COLO829 (cell line): ENCODE measurements at regions not wholly inside any gene's neighbourhood (a gene's known extent, or its start where the extent isn't known, plus 50 kb on each side); places are given as distances from the start of the nearest gene placed in this dataset.

Experiments used
- DNase-seq: peaks from one replicate; pipeline ENCODE4 v3.0.0; 2012; ENCODE audit warnings: low spot score

DNA sequence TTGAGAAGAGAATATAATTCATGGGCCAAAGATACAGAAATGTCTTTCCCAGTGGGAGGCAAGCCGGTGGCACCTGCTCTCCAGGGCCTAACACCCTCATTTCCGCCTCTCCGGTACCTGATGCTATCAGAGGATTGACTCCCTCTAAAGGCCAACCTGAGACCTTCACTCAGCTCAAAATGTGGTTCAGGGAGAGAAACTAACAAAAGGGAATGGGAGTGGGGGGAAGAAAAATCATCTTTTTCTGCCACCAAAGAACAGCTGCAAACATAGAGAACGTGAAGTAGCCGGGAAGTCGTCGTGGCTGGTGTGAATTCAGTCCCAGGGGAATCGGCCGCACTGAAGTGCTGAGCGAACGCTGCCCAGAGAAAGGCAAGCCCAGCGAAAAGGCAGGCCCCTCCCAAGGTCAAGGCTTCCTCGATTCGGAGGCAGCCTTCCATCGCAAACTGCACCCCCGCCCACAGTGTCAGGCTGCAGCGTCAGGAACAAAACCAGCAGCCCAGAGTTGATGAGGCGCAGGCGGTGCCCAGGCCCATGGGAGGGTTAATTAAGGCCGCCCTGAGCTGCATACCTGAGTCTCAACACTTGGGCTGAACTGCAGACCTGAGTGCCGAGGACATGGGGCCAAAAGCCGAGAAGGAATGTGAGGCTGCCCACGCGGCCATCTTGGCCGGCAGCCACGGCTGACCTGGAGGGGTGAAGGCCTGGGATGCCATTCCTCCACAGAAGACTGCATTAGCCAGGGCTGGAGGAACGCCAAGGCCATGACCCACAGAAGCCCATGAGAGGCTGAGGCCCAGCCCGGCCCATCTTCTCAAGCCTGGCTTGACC lies 160.2 kb downstream of the PSMG1 start:
- DNase-seq: no peak

- DNase-seq: no peak
These were observed 160.8 kb downstream of the PSMG1 start for GRCh38 chr21:39022466-39022862.

- no peak for DNase-seq
These were observed 161.2 kb downstream of the PSMG1 start for GRCh38 chr21:39022035-39022434.

GRCh38 chr21:39021478-39021832 lies 161.8 kb downstream of the PSMG1 start:
- DNase-seq: no peak

DNA sequence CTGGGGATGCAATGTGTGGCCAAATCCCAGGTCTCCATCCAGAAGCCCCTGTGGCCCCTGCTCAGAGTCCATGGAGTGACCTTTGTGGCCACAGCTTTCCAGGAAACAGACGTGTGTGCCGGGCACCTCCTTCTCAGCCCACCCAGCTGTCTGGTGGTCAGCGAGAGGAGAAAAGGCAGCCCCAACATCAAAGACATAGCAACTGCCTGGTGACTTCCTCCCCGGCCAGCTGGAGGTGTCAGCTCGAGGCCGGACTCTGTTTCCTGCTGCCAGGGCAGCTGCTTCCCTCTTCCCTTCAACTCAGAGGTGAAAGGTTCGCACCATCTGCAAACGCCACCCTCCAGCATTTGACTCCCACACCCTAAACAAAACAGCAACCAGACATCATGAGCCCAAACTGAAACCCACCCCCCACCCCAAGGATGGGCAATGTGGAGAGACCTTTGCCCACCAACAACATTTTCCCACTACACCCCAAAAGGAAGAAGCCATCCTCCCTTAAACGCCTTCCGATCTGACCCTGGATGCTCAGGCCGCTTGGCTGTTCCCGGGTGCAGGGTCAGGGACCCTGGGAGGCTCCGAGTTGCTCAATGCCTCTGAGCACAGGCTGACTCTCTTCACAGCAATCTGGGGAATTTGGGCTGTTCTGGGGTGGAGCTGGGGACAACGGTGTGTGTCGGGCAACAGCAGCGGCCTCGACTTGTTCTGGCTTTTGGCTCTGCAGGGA lies 162.3 kb downstream of the PSMG1 start:
- no peak for DNase-seq

DNA sequence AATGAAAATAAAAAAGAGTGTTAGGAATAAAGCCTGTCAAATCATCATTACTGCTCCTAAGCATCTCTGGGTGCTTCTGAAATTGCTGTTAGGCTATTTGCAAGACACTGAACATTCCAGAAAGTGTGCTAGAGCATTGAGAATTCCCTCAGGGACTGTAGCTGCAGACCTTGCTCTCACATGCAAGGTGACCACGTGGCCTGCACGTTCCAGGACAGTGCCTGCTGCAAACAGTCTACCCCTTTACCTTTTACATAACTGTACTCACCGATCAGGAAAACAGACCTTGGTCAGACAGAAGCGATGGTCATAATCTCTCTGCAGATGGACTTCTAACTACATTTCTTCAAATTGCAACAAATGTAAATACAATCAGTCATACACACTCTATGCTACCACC lies 164.5 kb downstream of the PSMG1 start:
- DNase-seq: no peak

DNA sequence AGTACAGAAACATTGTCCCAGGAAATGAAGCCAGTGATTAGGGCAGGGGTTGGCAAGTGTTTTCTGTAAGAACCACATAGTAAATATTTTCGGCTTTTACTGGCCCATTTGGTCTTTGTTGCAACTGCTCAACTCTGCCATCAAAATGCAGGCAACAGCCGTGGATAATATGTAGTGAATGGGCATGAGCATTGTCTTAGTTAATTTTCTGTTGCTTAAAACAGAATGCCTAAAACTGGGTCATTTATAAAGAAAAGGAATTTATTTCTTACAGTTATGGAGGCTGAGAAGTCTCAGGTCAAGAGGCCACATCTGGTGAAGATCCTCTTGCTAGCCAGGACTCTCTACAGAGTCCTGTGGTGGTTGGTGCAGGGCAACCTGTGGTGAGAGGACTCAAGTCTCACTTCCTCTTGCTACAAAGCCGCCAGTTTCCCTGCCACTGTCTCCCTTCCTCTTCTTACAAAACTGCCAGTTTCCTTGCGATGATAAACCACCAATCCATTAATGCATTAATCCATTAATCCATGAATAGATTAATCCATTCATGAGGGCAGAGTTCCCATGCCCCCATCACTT lies 166.4 kb downstream of the PSMG1 start:
- DNase-seq: no peak

GRCh38 chr21:39014747-39015146 lies 168.5 kb downstream of the PSMG1 start:
- peak; percentile 79 for DNase-seq

DNA sequence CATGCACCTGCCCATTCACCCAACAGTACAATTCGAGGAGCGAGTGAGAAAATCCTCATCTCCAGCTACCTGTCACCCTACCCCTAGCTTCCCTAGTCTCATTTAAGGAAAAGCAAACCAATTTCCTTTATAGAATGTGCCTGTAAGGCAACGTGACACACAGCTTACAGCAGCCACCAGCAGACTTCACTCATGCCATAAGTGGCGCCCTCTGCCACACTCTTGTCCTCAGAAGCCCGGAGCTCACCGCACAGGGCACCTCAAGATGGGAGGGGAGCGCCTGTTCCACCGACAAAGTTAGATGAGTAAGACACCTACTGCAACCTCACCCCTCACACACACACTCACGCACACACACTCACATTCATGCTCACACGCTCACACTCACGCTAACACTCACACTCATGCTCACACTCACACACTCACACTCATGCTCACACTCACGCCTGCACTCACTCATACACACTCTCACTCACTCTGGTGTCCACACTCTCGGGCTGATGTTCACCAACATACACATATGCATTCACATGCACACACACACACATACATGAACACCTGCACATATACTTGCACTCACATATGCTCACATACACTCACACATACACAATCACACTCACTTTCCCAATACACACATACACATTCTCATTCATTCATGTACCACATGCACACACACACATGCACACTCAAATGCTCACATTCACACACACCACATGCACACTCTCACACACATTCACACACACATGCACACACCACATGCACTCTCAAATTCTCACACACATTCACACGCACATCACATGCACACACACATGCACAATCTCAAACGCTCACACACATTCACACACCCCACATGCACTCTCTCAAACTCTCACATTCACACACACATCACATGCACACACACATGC lies 170.7 kb downstream of the PSMG1 start:
- no peak for DNase-seq

DNA sequence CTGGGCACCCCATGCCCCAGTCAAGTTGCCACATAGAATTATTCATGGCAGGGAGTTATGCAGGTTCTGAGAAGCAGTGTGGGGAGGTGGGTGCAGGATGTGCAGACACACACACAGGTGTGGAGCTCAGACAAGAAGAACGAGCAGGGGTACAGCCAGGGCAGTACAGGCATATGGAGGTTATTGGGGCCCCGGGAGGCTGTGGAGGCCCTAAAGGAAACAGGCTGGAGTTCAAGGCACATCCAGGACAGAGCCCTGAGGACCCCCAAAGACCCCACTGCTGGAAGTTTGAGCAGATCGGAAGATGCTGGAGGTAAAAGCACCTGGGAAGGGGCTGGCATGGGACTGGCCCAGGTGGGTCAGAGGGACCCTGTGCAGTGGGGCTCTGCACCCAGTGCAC lies 171.3 kb downstream of the PSMG1 start:
- DNase-seq: no peak

- no peak for DNase-seq
These were observed 172.4 kb downstream of the PSMG1 start for GRCh38 chr21:39010629-39011404.

- no peak for DNase-seq
These were observed 173.5 kb downstream of the PSMG1 start for GRCh38 chr21:39009587-39010225.

DNA sequence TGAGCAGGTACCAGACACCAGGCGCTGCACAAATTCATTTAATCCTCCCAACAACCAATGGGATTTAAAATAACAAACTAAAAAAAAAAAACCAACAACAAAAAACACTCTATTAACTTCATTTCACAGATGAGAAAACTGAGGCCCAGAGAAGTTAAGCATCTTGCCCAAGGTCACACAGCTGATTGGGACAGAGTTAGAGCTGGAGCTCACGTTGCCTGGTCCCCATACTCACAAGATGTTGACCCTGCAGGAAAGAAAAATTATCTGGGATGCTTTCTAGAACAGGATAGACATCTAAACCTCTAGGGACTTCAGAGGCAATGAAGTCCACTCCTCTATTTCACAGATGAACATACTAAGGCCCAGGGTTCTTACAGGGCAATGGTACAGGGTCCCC lies 175.3 kb downstream of the PSMG1 start:
- DNase-seq: no peak

- no peak for DNase-seq
These were observed 175.7 kb downstream of the PSMG1 start for GRCh38 chr21:39007532-39007931.

- no peak for DNase-seq
These were observed 176.5 kb downstream of the PSMG1 start for GRCh38 chr21:39006571-39007311.

GRCh38 chr21:39005502-39005787 lies 177.8 kb downstream of the PSMG1 start:
- DNase-seq: no peak

GRCh38 chr21:39004634-39005501 lies 178.4 kb downstream of the PSMG1 start:
- DNase-seq: no peak

DNA sequence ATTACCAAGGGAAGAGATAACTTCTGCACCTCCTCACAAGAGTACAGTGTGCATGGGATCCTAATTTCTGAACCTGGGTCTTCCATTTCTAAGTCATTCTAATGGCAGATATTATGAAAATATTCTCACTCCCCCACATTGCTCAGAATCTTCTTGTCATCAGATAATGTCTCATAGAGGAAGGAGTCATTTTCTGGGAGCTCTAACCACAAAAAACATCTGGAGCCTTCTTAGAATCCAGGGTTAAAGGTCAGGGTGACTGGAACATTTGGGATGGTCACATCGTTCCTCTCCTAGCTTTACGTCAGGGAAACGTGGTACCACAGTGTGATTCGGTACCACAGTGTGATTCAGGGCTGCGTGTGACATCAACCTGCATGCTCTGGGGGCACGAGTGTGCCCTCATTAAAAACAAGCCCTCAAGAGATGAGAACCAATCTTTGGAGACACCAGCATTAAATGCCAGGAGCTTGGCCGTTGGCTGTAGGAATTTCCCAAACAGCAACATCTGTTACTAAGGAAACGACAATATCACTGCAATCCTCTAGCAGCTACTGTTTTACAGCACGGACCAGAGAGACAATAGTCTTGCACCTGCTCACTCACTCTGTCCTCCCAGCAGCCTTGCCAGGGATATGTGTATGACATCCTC lies 179.1 kb downstream of the PSMG1 start:
- no peak for DNase-seq

DNA sequence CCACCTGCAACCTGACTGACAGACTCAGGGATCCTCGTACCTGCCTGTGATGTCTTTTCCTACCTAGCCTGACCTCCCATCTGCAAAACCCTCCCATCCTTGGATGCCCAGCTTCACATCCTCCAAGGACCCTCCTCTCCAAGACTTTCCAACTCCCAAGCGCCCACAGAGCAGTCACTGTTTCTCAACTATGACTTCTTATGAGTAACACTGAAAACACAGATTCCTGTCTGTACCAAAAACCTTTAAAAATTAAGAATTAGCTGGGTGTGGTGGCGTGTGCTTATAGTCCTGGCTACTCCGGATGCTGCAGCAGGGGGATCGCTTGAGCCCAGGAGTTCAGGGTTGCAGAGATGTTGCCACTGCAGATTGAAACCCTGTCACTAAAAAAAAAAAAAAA lies 181.9 kb downstream of the PSMG1 start:
- DNase-seq: no peak
